ENCODE measurements at regions not wholly inside any gene's neighbourhood (a gene's known extent, or its start where the extent isn't known, plus 50 kb on each side); places are given as distances from the start of the nearest gene placed in this dataset.
"Not testable (repeated sequence)": the region's sequence is repeated elsewhere in the genome, so short reads cannot be mapped to it uniquely, and the experiment has no call there.

DNA sequence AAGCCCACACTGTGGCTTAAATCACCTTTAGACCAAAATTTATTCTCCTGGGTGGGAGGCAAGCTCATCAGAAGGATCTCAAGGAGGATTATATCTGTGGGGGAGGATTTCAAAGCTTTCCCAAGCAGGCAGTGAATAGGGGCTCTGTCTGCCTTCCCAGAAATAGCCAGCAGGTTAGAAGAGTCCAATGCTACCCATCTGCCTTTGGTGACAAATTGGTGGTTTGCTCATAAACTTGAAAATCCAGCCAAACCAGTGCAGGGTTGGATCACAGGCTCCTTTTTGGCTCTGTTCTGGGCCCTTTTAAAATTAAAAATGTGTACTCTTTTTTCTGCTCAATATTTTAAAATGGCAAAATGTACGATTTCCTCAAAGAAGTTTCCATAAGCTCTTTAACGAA is 118.9 kb upstream of the ZC3H11B start:
- DNase-seq (ENCODE audit: low read depth in 2 of 3, low spot score in 1 of 3) = no peak

DNA sequence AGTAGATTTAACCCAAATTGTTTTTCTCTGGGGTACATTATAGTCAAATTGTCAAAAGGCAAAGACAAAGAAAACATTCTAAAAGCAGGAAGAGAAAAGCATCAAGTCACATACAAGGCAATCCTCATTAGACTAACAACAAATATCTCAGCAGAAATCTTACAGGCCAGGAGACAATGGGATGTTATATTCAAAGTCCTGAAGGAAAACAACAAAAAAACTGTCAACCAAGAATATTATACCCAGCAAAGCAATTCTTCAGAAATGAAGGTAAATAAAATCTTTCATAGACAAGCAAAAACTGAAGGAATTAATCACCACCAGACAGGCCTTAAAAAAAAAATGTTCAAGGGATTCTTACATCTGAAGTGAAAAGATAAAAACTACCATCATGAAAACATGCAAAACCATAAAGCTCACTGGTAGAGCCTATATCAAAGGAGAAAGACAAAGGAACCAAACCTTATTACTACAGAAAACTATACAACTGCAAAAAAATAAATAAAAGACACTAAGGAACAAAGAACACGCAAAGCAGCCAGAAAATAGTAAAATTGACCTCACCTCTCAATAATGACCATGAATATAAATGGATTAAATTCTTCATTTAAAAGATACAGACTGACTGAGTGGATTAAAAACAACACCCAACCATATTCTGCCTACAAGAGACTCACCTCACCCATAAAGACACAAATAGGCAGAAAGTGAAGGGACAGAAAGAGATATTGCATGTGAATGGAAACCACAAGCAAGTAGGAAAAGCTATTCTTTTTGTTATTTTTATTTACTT is 113.8 kb upstream of the ZC3H11B start:
- no peak for DNase-seq (ENCODE audit: low read depth in 2 of 3, low spot score in 1 of 3)

GRCh38 chr1:219724440-219724839 is 111.5 kb upstream of the ZC3H11B start:
- DNase-seq (ENCODE audit: low read depth in 2 of 3, low spot score in 1 of 3) = no peak

DNA sequence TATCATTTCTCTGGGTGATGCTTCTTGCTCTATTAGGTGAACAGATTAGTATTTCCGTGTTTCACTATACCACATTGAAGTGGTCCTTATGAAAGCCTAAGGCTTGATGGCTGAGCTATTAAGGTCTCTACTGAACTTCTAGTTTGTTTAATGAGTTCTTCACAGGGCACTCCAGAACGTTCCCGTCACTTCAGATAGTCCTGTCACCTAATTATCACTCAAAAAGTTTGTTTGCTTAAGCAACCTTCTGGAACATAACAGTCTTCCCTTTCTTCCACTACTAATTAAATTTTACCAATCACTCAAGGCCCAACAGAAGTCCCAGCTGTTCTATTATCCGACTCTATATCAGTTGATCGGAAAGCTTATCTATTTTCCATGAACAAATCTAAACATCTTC is 104.6 kb upstream of the ZC3H11B start:
- DNase-seq (ENCODE audit: low read depth in 2 of 3, low spot score in 1 of 3) = no peak

GRCh38 chr1:219716611-219717114 is 103.8 kb upstream of the ZC3H11B start:
- DNase-seq (ENCODE audit: low read depth in 2 of 3, low spot score in 1 of 3) = no peak

- DNase-seq (ENCODE audit: low read depth in 2 of 3, low spot score in 1 of 3) = no peak
Measured at GRCh38 chr1:219713981-219714381, 101.1 kb upstream of the ZC3H11B start.

DNA sequence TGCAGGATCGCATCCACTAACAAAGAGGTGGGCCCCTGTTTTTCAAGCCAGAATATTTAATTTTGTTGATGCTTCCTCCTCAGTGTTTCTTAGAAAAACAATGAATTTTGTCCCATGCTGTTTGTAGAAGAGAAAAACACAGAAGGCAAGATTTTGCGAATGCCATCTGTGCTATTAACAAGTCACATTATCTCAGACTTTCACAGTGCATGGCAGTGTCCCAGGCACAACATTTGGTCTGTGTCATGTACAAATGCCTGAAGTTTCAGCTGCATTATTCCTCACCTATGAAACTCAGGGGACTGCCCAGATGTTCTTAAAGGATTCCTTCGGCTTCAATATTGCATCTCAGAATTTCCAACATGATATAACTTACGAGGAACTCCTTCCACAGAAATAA is 99.6 kb upstream of the ZC3H11B start:
- no peak for DNase-seq (ENCODE audit: low read depth in 2 of 3, low spot score in 1 of 3)

- no peak for DNase-seq (ENCODE audit: low read depth in 2 of 3, low spot score in 1 of 3)
Measured at GRCh38 chr1:219710529-219711194, 97.8 kb upstream of the ZC3H11B start.

GRCh38 chr1:219708919-219709543 is 96.1 kb upstream of the ZC3H11B start:
- DNase-seq (ENCODE audit: low read depth in 2 of 3, low spot score in 1 of 3) = no peak

GRCh38 chr1:219707885-219708284 is 95.0 kb upstream of the ZC3H11B start:
- DNase-seq (ENCODE audit: low read depth in 2 of 3, low spot score in 1 of 3) = not testable (repeated sequence)

GRCh38 chr1:219704331-219704730 is 91.4 kb upstream of the ZC3H11B start:
- not testable (repeated sequence) for DNase-seq (ENCODE audit: low read depth in 2 of 3, low spot score in 1 of 3)

DNA sequence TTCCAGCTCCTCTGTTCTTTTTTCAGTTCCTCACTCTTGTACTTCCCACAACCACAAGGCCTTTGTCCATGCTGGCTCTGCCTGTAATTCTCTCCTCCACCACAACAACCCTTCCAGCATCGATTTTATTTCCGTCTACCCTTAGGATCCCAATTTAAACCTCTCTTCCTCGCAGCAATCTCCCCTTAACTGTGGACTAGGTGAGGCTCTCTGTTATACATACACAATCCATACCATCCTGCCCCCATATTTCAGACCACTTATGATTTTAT is 90.4 kb upstream of the ZC3H11B start:
- DNase-seq (ENCODE audit: low read depth in 2 of 3, low spot score in 1 of 3) = no peak

GRCh38 chr1:219701476-219701875 is 88.6 kb upstream of the ZC3H11B start:
- DNase-seq (ENCODE audit: low read depth in 2 of 3, low spot score in 1 of 3) = no peak

DNA sequence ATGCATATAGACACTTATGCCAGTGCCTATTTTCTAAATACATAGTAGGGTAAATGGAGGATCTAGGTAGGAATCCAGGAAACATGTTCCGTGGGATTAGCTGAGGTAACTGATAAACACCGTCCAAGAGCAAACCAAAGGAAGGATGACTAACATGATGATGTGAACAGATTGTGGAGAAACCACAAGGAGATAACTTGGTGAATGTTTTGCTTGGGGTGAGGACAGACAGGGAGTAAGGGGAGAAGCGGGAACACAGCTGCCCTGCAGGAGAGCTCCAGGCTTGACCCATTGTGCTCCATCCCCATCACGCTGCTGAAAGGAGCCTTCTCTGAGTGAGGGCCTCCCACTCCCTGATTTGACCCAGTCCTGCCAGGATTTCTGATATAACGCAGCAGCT is 87.0 kb upstream of the ZC3H11B start:
- DNase-seq (ENCODE audit: low read depth in 2 of 3, low spot score in 1 of 3) = no peak

DNA sequence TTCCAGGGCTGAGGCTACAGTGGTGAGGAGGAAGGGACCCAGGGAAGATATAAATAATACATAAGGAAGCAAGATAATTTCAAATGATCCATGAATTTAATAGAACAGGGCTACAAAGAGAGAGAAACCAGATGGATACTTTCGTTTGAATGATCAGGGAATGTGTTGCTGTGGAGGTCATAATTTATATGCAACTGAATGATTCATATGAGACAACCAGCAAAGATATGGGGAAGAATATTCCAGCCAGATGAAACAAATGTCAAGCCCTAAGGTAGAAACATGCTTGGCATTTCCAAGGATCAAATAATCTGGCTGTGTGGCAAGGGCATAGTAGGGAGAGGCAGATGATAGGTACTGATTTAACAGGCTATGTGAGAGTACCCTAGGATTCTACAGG is 84.8 kb upstream of the ZC3H11B start:
- DNase-seq (ENCODE audit: low read depth in 2 of 3, low spot score in 1 of 3) = no peak

DNA sequence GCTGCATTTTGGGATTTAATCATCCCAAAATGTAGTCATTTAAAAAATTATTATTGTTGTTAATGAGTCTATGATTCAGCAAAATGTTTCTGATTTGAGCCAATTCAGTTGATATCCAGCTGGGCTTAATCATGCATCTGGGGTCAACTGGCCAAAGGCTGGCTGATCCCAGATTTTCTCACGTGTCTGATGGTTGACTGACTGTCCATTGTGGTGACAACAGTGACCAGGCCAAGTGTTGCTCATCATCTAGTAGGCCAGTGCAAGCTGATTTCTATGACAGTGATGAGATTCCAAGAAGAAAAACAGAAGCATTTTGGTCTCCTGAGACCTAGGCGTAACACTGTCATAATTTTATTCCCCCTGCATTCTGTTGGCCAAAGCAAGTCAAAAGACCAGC is 80.1 kb upstream of the ZC3H11B start:
- DNase-seq (ENCODE audit: low read depth in 2 of 3, low spot score in 1 of 3) = no peak

GRCh38 chr1:219689774-219690173 is 76.9 kb upstream of the ZC3H11B start:
- DNase-seq (ENCODE audit: low read depth in 2 of 3, low spot score in 1 of 3) = no peak

- DNase-seq (ENCODE audit: low read depth in 2 of 3, low spot score in 1 of 3) = no peak
Measured at GRCh38 chr1:219687779-219688178, 74.9 kb upstream of the ZC3H11B start.

GRCh38 chr1:219686171-219686570 is 73.3 kb upstream of the ZC3H11B start:
- no peak for DNase-seq (ENCODE audit: low read depth in 2 of 3, low spot score in 1 of 3)

GRCh38 chr1:219682788-219683187 is 69.9 kb upstream of the ZC3H11B start:
- no peak for DNase-seq (ENCODE audit: low read depth in 2 of 3, low spot score in 1 of 3)

- no peak for DNase-seq (ENCODE audit: low read depth in 2 of 3, low spot score in 1 of 3)
Measured at GRCh38 chr1:219681876-219682275, 69.0 kb upstream of the ZC3H11B start.

- no peak for DNase-seq (ENCODE audit: low read depth in 2 of 3, low spot score in 1 of 3)
Measured at GRCh38 chr1:219676012-219676765, 63.3 kb upstream of the ZC3H11B start.

All from stimulated activated CD4-positive, alpha-beta T cell treated with anti-CD3 and anti-CD28 coated beads, Interleukin-12 subunit alpha, Interleukin-12 subunit beta, amount 100 ng/mL, for 48 hours (primary cell).